Cardiac muscle cell (in vitro differentiated cells and primary cell): ENCODE measurements at regions not wholly inside any gene's neighbourhood (a gene's known extent, or its start where the extent isn't known, plus 50 kb on each side); places are given as distances from the start of the nearest gene placed in this dataset.
A peak's percentile ranks its signal among the peaks of the same experiment; 100 is the strongest.
"Not testable (repeated sequence)": the region's sequence is repeated elsewhere in the genome, so short reads cannot be mapped to it uniquely, and the experiment has no call there.

ENCODE experiments used
- DNase-seq, 2 donors: peaks; one replicate each; pipeline versions ENCODE4 v3.0.0 to v3.0.0-alpha.2; 2010 to 2017; ENCODE audit warnings: low read depth in 1 of 2, low spot score in 1 of 2
- H3K27ac ChIP-seq: fragments of 200-600 bp; sonication (generic); 2 replicates; pipeline ENCODE4 v1.5.1; 2016
- H3K27me3 ChIP-seq: fragments of 200-600 bp; sonication (generic); 2 replicates; pipeline ENCODE4 v1.6.0; 2016; ENCODE audit warnings: control low read depth
- H3K36me3 ChIP-seq: fragments of 200-600 bp; sonication (generic); 2 replicates; pipeline ENCODE4 v1.5.1; 2016; ENCODE audit warnings: control low read depth
- H3K4me1 ChIP-seq: fragments of 200-600 bp; sonication (generic); 2 replicates; pipeline ENCODE4 v1.8.1; 2017; ENCODE audit warnings: low read depth, mild to moderate bottlenecking, mixed run types
- H3K4me3 ChIP-seq: fragments of 200-600 bp; sonication (generic); 2 replicates; pipeline ENCODE4 v1.5.1; 2016; ENCODE audit warnings: mild to moderate bottlenecking
- H3K9me3 ChIP-seq: fragments of 200-600 bp; sonication (generic); 2 replicates; pipeline ENCODE4 v1.5.1; 2017; ENCODE audit warnings: low read depth, mild to moderate bottlenecking, control low read depth
- TF ChIP-seq, protein P1 (sequence below): IDR thresholded peaks from 2 replicates; pipeline ENCODE4 v1.5.1; 2012; ENCODE audit warnings: low read depth, mild to moderate bottlenecking, low read length

DNA sequence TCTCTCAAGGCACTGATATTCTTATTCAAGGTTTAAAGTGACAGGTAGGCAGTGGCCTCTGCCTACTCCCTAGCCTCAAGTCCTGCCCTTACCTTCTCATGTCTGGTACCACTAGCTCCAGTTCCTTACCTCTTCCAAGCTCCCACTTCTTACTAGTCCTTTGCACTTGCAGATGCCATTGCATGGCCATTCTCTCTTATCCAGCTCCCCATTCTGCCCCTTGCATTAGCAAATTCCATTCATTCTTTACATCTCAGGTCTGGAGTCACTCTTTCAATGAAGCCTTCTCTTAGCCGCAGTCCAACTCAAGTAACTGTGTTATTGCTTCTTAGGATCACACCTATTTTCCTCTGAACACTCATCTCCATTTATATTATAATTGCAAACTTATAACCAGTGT, 807.1 kb downstream of the EDEM1 start:
- TF ChIP-seq, protein P1, sequence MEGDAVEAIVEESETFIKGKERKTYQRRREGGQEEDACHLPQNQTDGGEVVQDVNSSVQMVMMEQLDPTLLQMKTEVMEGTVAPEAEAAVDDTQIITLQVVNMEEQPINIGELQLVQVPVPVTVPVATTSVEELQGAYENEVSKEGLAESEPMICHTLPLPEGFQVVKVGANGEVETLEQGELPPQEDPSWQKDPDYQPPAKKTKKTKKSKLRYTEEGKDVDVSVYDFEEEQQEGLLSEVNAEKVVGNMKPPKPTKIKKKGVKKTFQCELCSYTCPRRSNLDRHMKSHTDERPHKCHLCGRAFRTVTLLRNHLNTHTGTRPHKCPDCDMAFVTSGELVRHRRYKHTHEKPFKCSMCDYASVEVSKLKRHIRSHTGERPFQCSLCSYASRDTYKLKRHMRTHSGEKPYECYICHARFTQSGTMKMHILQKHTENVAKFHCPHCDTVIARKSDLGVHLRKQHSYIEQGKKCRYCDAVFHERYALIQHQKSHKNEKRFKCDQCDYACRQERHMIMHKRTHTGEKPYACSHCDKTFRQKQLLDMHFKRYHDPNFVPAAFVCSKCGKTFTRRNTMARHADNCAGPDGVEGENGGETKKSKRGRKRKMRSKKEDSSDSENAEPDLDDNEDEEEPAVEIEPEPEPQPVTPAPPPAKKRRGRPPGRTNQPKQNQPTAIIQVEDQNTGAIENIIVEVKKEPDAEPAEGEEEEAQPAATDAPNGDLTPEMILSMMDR, result no peak
- H3K4me3 ChIP-seq, result no peak overlapping the region
- H3K27me3 ChIP-seq, result no peaks in the 10 kb centered on the region
- no peak overlapping the region for H3K27ac ChIP-seq
- DNase-seq, result peak in 1 of 2 donors; percentile 18
- no peaks in the 10 kb centered on the region for H3K9me3 ChIP-seq
- no peaks in the 10 kb centered on the region for H3K36me3 ChIP-seq
- no peaks in the 10 kb centered on the region for H3K4me1 ChIP-seq

DNA sequence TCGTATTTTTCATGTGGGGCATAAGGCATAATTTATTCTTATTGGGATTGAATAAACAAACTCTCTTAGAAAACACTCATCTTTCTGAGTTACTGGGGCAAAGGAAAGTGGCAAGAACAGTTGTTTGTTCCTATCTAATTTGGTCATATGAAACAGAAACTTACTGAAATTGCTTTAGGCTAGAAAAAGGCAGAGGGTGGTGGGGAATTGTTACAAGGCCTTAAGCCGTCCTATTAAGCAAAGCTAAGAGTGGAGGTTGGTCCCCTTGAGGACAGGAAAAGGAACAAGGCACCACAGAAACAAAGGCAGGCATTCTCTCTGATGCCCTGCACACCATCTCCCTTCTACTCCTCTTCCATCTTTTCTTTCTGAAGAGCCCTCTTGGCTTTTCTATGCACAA, 830.9 kb downstream of the EDEM1 start:
- no peaks in the 10 kb centered on the region for H3K9me3 ChIP-seq
- no peak for DNase-seq
- no peak overlapping the region for H3K27ac ChIP-seq
- no peaks in the 10 kb centered on the region for H3K27me3 ChIP-seq
- H3K36me3 ChIP-seq, result no peaks in the 10 kb centered on the region
- TF ChIP-seq, protein P1, result no peak
- no peak overlapping the region for H3K4me3 ChIP-seq
- no peaks in the 10 kb centered on the region for H3K4me1 ChIP-seq

DNA sequence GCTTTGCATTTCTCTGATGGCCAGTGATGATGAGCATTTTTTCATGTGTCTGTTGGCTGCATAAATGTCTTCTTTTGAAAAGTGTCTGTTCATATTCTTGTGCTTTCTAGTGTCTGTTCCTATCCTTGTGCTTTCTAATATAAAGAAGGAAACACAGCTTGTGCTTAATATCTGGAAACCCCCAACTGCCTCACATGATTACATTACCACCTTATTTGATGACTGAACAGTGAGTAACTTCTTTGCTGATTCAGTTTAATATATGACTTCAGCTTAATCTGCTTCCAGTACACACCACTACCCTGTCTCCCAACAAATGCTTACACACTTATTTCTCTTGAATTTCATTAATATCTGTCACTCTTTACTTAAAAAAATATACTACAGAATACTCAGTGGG, 835.1 kb downstream of the EDEM1 start:
- H3K9me3 ChIP-seq, result no peaks in the 10 kb centered on the region
- TF ChIP-seq, protein P1, result no peak
- H3K4me3 ChIP-seq, result no peak overlapping the region
- H3K36me3 ChIP-seq, result no peaks in the 10 kb centered on the region
- no peak for DNase-seq
- H3K27me3 ChIP-seq, result no peaks in the 10 kb centered on the region
- no peaks in the 10 kb centered on the region for H3K4me1 ChIP-seq
- H3K27ac ChIP-seq, result no peak overlapping the region

DNA sequence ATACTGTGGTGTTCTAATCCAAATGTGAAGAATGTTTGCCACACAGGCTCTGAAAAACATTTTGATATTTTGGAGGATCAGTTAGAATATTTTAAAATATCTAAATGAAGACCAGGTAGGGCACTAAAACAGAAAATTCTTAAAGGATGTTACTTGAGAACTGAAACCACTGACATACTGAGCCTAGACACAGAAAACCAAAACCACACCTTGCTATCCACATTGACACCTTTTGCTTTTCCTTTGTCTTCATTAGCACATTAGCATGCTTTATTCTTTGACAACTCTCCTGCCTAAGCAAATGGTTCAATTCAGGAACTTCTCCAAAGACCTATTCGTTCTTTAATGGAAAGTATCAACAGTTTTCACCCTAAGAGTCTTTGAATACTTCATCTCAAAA, 835.9 kb upstream of the GRM7 start:
- TF ChIP-seq, protein P1, result no peak
- no peak for DNase-seq
- Histone ChIP-seq H3K4me1 (no peaks in the 10 kb centered on the region), H3K4me3 (no peak overlapping the region), H3K27ac (no peak overlapping the region), H3K27me3 (no peaks in the 10 kb centered on the region), H3K9me3 (no peaks in the 10 kb centered on the region), H3K36me3 (no peaks in the 10 kb centered on the region)

DNA sequence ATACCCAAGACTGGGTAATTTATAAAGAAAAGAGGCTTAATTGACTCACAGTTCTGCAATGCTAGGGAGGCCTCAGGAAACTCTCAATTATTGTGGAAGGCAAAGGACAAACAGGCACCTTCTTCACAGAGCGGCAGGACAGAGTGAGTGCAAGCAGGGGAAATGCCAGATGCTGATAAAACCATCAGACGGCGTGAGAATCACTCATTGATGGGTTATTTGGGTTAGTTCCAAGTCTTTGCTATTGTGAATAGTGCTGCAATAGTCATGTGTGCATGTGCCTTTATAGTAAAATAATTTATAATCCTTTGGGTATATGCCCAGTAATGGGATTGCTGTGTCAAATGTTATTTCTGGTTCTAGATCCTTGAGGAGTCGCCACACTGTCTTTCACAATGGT, 830.3 kb upstream of the GRM7 start:
- not testable (repeated sequence) for H3K9me3 ChIP-seq, DNase-seq, H3K4me3 ChIP-seq, H3K4me1 ChIP-seq, H3K36me3 ChIP-seq, H3K27me3 ChIP-seq, H3K27ac ChIP-seq

DNA sequence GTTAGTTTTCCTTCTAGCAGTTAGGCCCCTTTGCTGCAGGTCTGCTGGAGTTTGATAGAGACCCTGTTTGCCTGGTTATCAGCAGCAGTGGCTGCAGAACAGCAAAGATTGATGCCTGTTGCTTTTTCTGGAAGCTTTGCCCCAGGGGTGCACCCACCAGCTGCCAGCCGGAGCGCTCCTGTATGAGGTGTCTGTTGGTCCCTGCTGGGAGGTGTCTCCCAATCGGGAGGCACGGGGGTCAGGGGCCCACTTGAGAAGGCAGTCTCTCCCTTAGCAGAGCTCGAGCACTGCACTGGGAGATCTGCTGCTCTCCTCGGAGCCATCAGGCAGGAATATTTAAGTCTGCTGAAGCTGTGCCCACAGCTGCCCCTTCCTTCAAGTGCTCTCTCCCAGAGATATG, 825.3 kb upstream of the GRM7 start:
- H3K27ac ChIP-seq, result no peak overlapping the region
- H3K4me3 ChIP-seq, result no peak overlapping the region
- DNase-seq, result no peak
- H3K36me3 ChIP-seq, result no peaks in the 10 kb centered on the region
- no peaks in the 10 kb centered on the region for H3K9me3 ChIP-seq
- H3K4me1 ChIP-seq, result no peaks in the 10 kb centered on the region
- TF ChIP-seq, protein P1, result no peak
- H3K27me3 ChIP-seq, result no peaks in the 10 kb centered on the region
